H1 (cell line): ENCODE measurements at regions not wholly inside any gene's neighbourhood (a gene's known extent, or its start where the extent isn't known, plus 50 kb on each side); places are given as distances from the start of the nearest gene placed in this dataset.

Experiments
- CTCF ChIA-PET: fragments of 300-600 bp; sonication (Branson Sonifier 250); formaldehyde crosslinking; loops from one replicate; lab custom pipeline; 2021; ENCODE audit not compliant: partially characterized antibody; lab: Charles Lee
- POLR2A ChIA-PET: fragments of 300-600 bp; sonication (Branson Sonifier 250); formaldehyde crosslinking; loops from one replicate; lab custom pipeline; 2021; ENCODE audit warnings: inconsistent platforms; ENCODE audit not compliant: partially characterized antibody; lab: Charles Lee
- DNase-seq, 2 experiments: peaks; one replicate each; pipeline versions ENCODE4 v3.0.0 to v3.0.0-alpha.2; 2010 to 2022; ENCODE audit warnings: low spot score in 2 of 2, low read depth in 1 of 2, mixed read lengths in 1 of 2
- FAIRE-seq: peaks from 2 replicates; lab custom pipeline; 2011; peaks lifted over from hg19 to GRCh38; lab: Jason Lieb, UNC
- H2AFZ ChIP-seq: 2 replicates; pipeline ENCODE4 v1.8.1; 2012; ENCODE audit warnings: low read length, inconsistent platforms
- H2AK5ac ChIP-seq: 2 replicates; pipeline ENCODE4 v1.6.1; 2013; ENCODE audit warnings: low read depth, low read length
- H2BK120ac ChIP-seq: replicated peaks from 2 replicates; pipeline ENCODE3; 2013; ENCODE audit warnings: low read depth, low read length, inconsistent platforms
- H2BK12ac ChIP-seq: 2 replicates; pipeline ENCODE4 v1.6.1; 2013; ENCODE audit warnings: low read depth, low read length
- H2BK15ac ChIP-seq: 2 replicates; pipeline ENCODE4 v1.6.1; 2013; ENCODE audit warnings: low read length
- H2BK20ac ChIP-seq: 2 replicates; pipeline ENCODE4 v1.6.1; 2013; ENCODE audit warnings: low read length
- H2BK5ac ChIP-seq: 2 replicates; pipeline ENCODE4 v1.6.1; 2013; ENCODE audit warnings: low read depth, low read length
- H3K14ac ChIP-seq: 2 replicates; pipeline ENCODE4 v1.6.1; 2013; ENCODE audit warnings: inconsistent platforms; ENCODE audit not compliant: insufficient read length
- H3K18ac ChIP-seq: 2 replicates; pipeline ENCODE4 v1.6.1; 2013; ENCODE audit warnings: low read length; ENCODE audit errors: extremely low read depth
- H3K23ac ChIP-seq: 2 replicates; pipeline ENCODE4 v1.6.1; 2013; ENCODE audit warnings: inconsistent platforms; ENCODE audit not compliant: insufficient read length
- H3K23me2 ChIP-seq: 2 replicates; pipeline ENCODE4 v1.6.1; 2013; ENCODE audit warnings: low read depth, low read length
- H3K27ac ChIP-seq: 2 replicates; pipeline ENCODE4 v1.6.1; 2011; ENCODE audit warnings: low read depth, low read length, inconsistent platforms
- H3K27me3 ChIP-seq, 4 experiments: replicated peaks in 1 of 4; 1 replicate in 1 of 4; 2 replicates in 3 of 4; pipeline versions ENCODE4 v1.6.1 to v1.8.1; 2011 to 2013; ENCODE audit warnings: low read length in 3 of 4, mild to moderate bottlenecking in 3 of 4, inconsistent platforms in 2 of 4, mixed read lengths in 2 of 4, moderate library complexity in 1 of 4; ENCODE audit not compliant: control insufficient read depth in 3 of 4, insufficient read depth in 3 of 4; ENCODE audit errors: extremely low read depth in 1 of 4
- H3K36me3 ChIP-seq, 4 experiments: 2 replicates each; pipeline versions ENCODE4 v1.6.1 to v1.8.1; 2011 to 2013; ENCODE audit warnings: mild to moderate bottlenecking in 4 of 4, low read length in 3 of 4, moderate library complexity in 2 of 4, control low read depth in 1 of 4, inconsistent platforms in 1 of 4; ENCODE audit not compliant: insufficient read depth in 4 of 4, control insufficient read depth in 2 of 4
- H3K4ac ChIP-seq: replicated peaks from 2 replicates; pipeline ENCODE3; 2013; ENCODE audit warnings: low read length, low read depth, mixed read lengths, inconsistent platforms; ENCODE audit not compliant: insufficient read length
- H3K4me1 ChIP-seq, 4 experiments: replicated peaks in 1 of 4; 1 replicate in 1 of 4; 2 replicates in 3 of 4; pipeline versions ENCODE4 v1.6.1 to v1.8.1; 2011 to 2013; ENCODE audit warnings: low read length in 3 of 4, inconsistent platforms in 2 of 4, mixed read lengths in 1 of 4; ENCODE audit not compliant: insufficient read depth in 4 of 4, control insufficient read depth in 3 of 4
- H3K4me2 ChIP-seq, 2 experiments: 2 replicates each; pipeline versions ENCODE4 v1.6.1 to v1.8.1; 2011 to 2013; ENCODE audit warnings: low read depth in 2 of 2, low read length in 2 of 2, control low read depth in 1 of 2, inconsistent platforms in 1 of 2, mild to moderate bottlenecking in 1 of 2; ENCODE audit not compliant: insufficient read depth in 1 of 2
- H3K4me3 ChIP-seq, 4 experiments: fragments of 200-600, 300-600 bp in 1 of 4; sonication (generic), shearing (Covaris generic), sonication (Bioruptor Twin) in 1 of 4; 2 replicates each; pipeline versions ENCODE4 v1.5.1 to v1.8.1; 2011 to 2016; ENCODE audit warnings: low read length in 4 of 4, low read depth in 3 of 4, control low read depth in 2 of 4, inconsistent platforms in 2 of 4, mild to moderate bottlenecking in 2 of 4, mixed read lengths in 1 of 4, moderate library complexity in 1 of 4; ENCODE audit not compliant: insufficient read depth in 2 of 4; ENCODE audit errors: extremely low read depth in 1 of 4
- H3K56ac ChIP-seq: replicated peaks from 2 replicates; pipeline ENCODE3; 2013; ENCODE audit warnings: low read depth, mild to moderate bottlenecking, mixed read lengths, low read length, inconsistent platforms; ENCODE audit not compliant: insufficient read length
- H3K79me1 ChIP-seq: 2 replicates; pipeline ENCODE4 v1.6.1; 2013; ENCODE audit warnings: low read depth, low read length, control low read depth
- H3K79me2 ChIP-seq, 2 experiments: 2 replicates each; pipeline versions ENCODE4 v1.6.1 to v1.8.1; 2012 to 2013; ENCODE audit warnings: low read length in 2 of 2, mild to moderate bottlenecking in 2 of 2, inconsistent platforms in 1 of 2; ENCODE audit not compliant: insufficient read depth in 2 of 2, control insufficient read depth in 1 of 2
- H3K9ac ChIP-seq, 4 experiments: replicated peaks in 1 of 4; 1 replicate in 1 of 4; 2 replicates in 3 of 4; pipeline versions ENCODE4 v1.6.1 to v1.8.1; 2011 to 2013; ENCODE audit warnings: low read depth in 3 of 4, low read length in 3 of 4, control low read depth in 2 of 4, mild to moderate bottlenecking in 2 of 4, moderate library complexity in 2 of 4, inconsistent platforms in 1 of 4; ENCODE audit errors: extremely low read depth in 1 of 4
- H3K9me3 ChIP-seq, 2 experiments: 2 replicates each; pipeline versions ENCODE4 v1.6.1 to v1.8.1; 2012 to 2013; ENCODE audit warnings: mild to moderate bottlenecking in 2 of 2, moderate library complexity in 2 of 2, control low read depth in 1 of 2, inconsistent platforms in 1 of 2, low read depth in 1 of 2, low read length in 1 of 2, mixed read lengths in 1 of 2; ENCODE audit not compliant: insufficient read depth in 2 of 2
- H4K20me1 ChIP-seq, 2 experiments: replicated peaks in 1 of 2; 2 replicates each; pipeline versions ENCODE3 to v1.8.1; 2011 to 2013; ENCODE audit warnings: inconsistent platforms in 2 of 2, low read length in 2 of 2, mild to moderate bottlenecking in 1 of 2; ENCODE audit not compliant: insufficient read depth in 2 of 2, control insufficient read depth in 1 of 2
- H4K5ac ChIP-seq: 2 replicates; pipeline ENCODE4 v1.6.1; 2013; ENCODE audit warnings: low read length, low read depth, mixed read lengths, inconsistent platforms; ENCODE audit not compliant: insufficient read length
- H4K8ac ChIP-seq: 2 replicates; pipeline ENCODE4 v1.8.0; 2013; ENCODE audit warnings: mild to moderate bottlenecking, moderate library complexity, low read length, inconsistent platforms; ENCODE audit not compliant: insufficient read depth; ENCODE audit errors: extremely low read depth
- H4K91ac ChIP-seq: replicated peaks from 2 replicates; pipeline ENCODE3; 2013; ENCODE audit warnings: low read length, mixed read lengths, inconsistent platforms; ENCODE audit not compliant: insufficient read length
- BCL11A ChIP-seq, 2 experiments: IDR thresholded peaks; one replicate each; pipeline ENCODE4 v1.6.1; 2011; ENCODE audit warnings: low read depth in 2 of 2, low read length in 2 of 2, mild to moderate bottlenecking in 2 of 2
- CBX8 ChIP-seq: fragments of 300-800, 300-1000 bp; sonication (generic); IDR thresholded peaks from 2 replicates; pipeline ENCODE4 v1.7.1; 2016; ENCODE audit warnings: low read depth, low read length, borderline replicate concordance
- CHD1 ChIP-seq: IDR thresholded peaks from 2 replicates; pipeline ENCODE4 v1.6.1; 2012; ENCODE audit warnings: low read depth, low read length, improper control_type of control experiment
- EP300 ChIP-seq, 2 experiments: IDR thresholded peaks; 1 replicate in 1 of 2; 2 replicates in 1 of 2; pipeline ENCODE4 v1.6.1; 2011 to 2012; ENCODE audit warnings: low read depth in 2 of 2, low read length in 2 of 2, mild to moderate bottlenecking in 2 of 2, borderline replicate concordance in 1 of 2, inconsistent platforms in 1 of 2, moderate library complexity in 1 of 2
- GABPA ChIP-seq: IDR thresholded peaks from 2 replicates; pipeline ENCODE4 v1.6.1; 2011; ENCODE audit warnings: mild to moderate bottlenecking, low read length, moderate library complexity, borderline replicate concordance; ENCODE audit not compliant: insufficient read depth
- KDM1A ChIP-seq: fragments of 200-600, 300-600 bp; sonication (generic); IDR thresholded peaks from 2 replicates; pipeline ENCODE4 v1.7.1; 2016; ENCODE audit warnings: mild to moderate bottlenecking, low read length, borderline replicate concordance
- KDM5A ChIP-seq: fragments of 200-600 bp; IDR thresholded peaks from 2 replicates; pipeline ENCODE4 v1.7.1; 2012; ENCODE audit warnings: mild to moderate bottlenecking, low read length, inconsistent platforms, mixed read lengths
- POLR2AphosphoS5 ChIP-seq: IDR thresholded peaks from 2 replicates; pipeline ENCODE4 v1.6.1; 2011; ENCODE audit warnings: low read depth, low read length
- SRF ChIP-seq: IDR thresholded peaks from 2 replicates; pipeline ENCODE4 v1.6.1; 2011; ENCODE audit warnings: mild to moderate bottlenecking, low read depth, low read length, moderate library complexity
- TAF1 ChIP-seq: IDR thresholded peaks from 2 replicates; pipeline ENCODE4 v1.6.1; 2011; ENCODE audit warnings: mild to moderate bottlenecking, low read depth, low read length
- TCF12 ChIP-seq: IDR thresholded peaks from 2 replicates; pipeline ENCODE4 v1.6.1; 2011; ENCODE audit warnings: low read depth, mild to moderate bottlenecking, low read length
- YY1 ChIP-seq: IDR thresholded peaks from 2 replicates; pipeline ENCODE4 v1.6.1; 2011; ENCODE audit warnings: low read depth, mild to moderate bottlenecking, low read length
- ZNF274 ChIP-seq: IDR thresholded peaks from 2 replicates; pipeline ENCODE4 v1.7.0; 2012; ENCODE audit warnings: low read length, borderline replicate concordance; ENCODE audit errors: extremely low read depth
- WGBS, 2 experiments: shearing (Covaris generic) in 1 of 2; methylation state at CpG; one replicate each; pipeline versions ENCODE4 v1.1.6 to v1.1.7; 2013 to 2015; ENCODE audit warnings: low lambda C conversion rate in 2 of 2, mixed read lengths in 2 of 2, inconsistent platforms in 1 of 2, low coverage in 1 of 2, missing lambda C conversion rate in 1 of 2; ENCODE audit not compliant: insufficient replicate concordance in 2 of 2, insufficient coverage in 1 of 2, insufficient read length in 1 of 2; ENCODE audit errors: extremely low coverage in 1 of 2, missing lambda C conversion rate in 1 of 2; 5-methylcytosine and 5-hydroxymethylcytosine counted together

DNA sequence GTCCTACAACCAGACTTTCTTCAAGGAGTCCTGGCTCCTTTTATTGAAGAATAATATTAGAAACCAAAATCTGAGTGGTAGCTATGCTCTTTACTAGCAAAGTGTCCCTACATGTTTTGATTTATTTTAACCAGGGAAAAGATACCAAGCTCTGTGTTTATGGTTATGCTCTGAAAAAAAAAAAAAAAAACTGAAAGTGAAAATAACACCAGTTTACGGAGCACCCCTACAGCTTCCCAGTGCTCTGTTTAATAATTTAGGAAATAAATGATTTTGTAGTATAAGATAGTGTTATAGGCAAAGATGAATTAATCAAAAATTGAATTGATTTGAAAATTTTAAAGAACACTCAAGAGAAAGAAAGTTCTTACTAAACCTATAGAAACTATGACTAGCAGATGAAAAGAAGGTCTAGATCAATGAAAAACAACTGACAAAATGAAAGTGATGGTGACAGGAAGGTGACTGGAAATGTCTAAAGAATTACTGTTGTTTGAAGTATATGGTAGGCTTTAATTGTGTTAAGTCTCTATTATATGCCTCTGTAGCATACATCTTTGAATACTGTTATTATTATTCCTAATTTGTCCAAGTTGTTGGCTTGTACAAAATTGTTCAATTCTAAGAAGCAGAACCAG is 1698.4 kb upstream of the PCDH10 start:
- POLR2A ChIA-PET: no interaction called here
- 73% methylated on average over 1 of the region's 1 CpG; no CpG with 5 or more reads in 1 of the 2 experiments for WGBS, 2 experiments
- FAIRE-seq: no peak

More for the DNA sequence above, 1698.4 kb upstream of the PCDH10 start:
- Histone ChIP-seq H3K14ac (no peak overlapping the region), H3K36me3 (no peaks in the 10 kb centered on the region), H2AFZ (no peak overlapping the region), H3K4me3 (no peak overlapping the region), H3K4ac (no peak overlapping the region), H3K9me3 (no peaks in the 10 kb centered on the region), H4K20me1 (no peaks in the 10 kb centered on the region), H2BK5ac (no peak overlapping the region), H3K23ac (no peak overlapping the region), H2BK12ac (no peak overlapping the region), H3K79me1 (no peaks in the 10 kb centered on the region), H4K91ac (no peak overlapping the region), H4K5ac (no peak overlapping the region), H3K27me3 (no peaks in the 10 kb centered on the region), H2BK20ac (no peak overlapping the region), H3K27ac (no peak overlapping the region), H2BK120ac (no peak overlapping the region), H3K56ac (no peak overlapping the region), H2BK15ac (no peak overlapping the region), H3K4me2 (no peak overlapping the region), H3K18ac (no peak overlapping the region), H4K8ac (no peak overlapping the region), H2AK5ac (no peak overlapping the region), H3K4me1 (no peaks in the 10 kb centered on the region), H3K23me2 (no peaks in the 10 kb centered on the region), H3K9ac (no peak overlapping the region), H3K79me2 (no peaks in the 10 kb centered on the region)
- DNase-seq: no peak
- TF ChIP-seq TAF1 (no peak), BCL11A (IDR thresholded peaks at IDR 0.05; ENCODE audit: low read depth in 2 of 2, low read length in 2 of 2) (no peak), KDM5A (no peak), CHD1 (no peak), POLR2AphosphoS5 (no peak), CBX8 (no peak), ZNF274 (no peak), KDM1A (no peak), TCF12 (no peak), GABPA (no peak), EP300 (IDR thresholded peaks at IDR 0.05; ENCODE audit: borderline replicate concordance in 1 of 2, low read depth in 2 of 2, low read length in 2 of 2) (no peak), SRF (no peak), YY1 (no peak)
- CTCF ChIA-PET: no interaction called here
